Activated CD8-positive, alpha-beta T cell treated with anti-CD3 and anti-CD28 coated beads, Interleukin-2, amount 10 ng/mL, durations not matched to agents 7 days and 5 days (primary cell): ENCODE measurements at regions not wholly inside any gene's neighbourhood (a gene's known extent, or its start where the extent isn't known, plus 50 kb on each side); places are given as distances from the start of the nearest gene placed in this dataset.

ENCODE experiments used
- ATAC-seq: fragments of 150-1000 bp; cut with Tn5 transposase; one replicate; pipeline ENCODE4 v1.10.0; 2021; ENCODE audit warnings: moderate library complexity
- CTCF ChIA-PET: fragments of 350-600 bp; sonication (Branson Sonifier 250); formaldehyde crosslinking; loops from one replicate; lab custom pipeline; 2021; ENCODE audit warnings: antibody characterized with exemption; lab: Charles Lee
- POLR2A ChIA-PET: fragments of 350-600 bp; sonication (Branson Sonifier 250); formaldehyde crosslinking; loops from one replicate; lab custom pipeline; 2021; ENCODE audit warnings: antibody characterized with exemption; lab: Charles Lee
- DNase-seq: peaks from one replicate; pipeline ENCODE4 v3.0.0-alpha.2; 2020
- H3K27ac Mint-ChIP-seq: one replicate; pipeline ENCODE4 v1.8.0; 2021; ENCODE audit warnings: mild to moderate bottlenecking, mixed read lengths
- H3K27me3 Mint-ChIP-seq: one replicate; pipeline ENCODE4 v1.8.0; 2021; ENCODE audit warnings: low read depth, mixed read lengths
- H3K36me3 Mint-ChIP-seq: one replicate; pipeline ENCODE4 v1.8.0; 2021; ENCODE audit warnings: low read depth, mixed read lengths
- H3K4me1 Mint-ChIP-seq: one replicate; pipeline ENCODE4 v1.8.0; 2021; ENCODE audit warnings: low read depth, mixed read lengths
- H3K4me3 Mint-ChIP-seq: one replicate; pipeline ENCODE4 v1.8.0; 2021; ENCODE audit warnings: mild to moderate bottlenecking, mixed read lengths
- H3K9me3 Mint-ChIP-seq: one replicate; pipeline ENCODE4 v1.8.0; 2022; ENCODE audit warnings: mixed read lengths; ENCODE audit not compliant: insufficient read depth

GRCh38 chr11:23564370-23564769 is 704.1 kb upstream of the CCDC179 start:
- peaks cover 5% of the 10 kb centered on the region for H3K9me3 Mint-ChIP-seq
- H3K27me3 Mint-ChIP-seq = no peaks in the 10 kb centered on the region
- CTCF ChIA-PET = no interaction called here
- no peak overlapping the region for H3K27ac Mint-ChIP-seq
- no peak overlapping the region for H3K4me3 Mint-ChIP-seq
- no peak for ATAC-seq
- H3K36me3 Mint-ChIP-seq = no peaks in the 10 kb centered on the region
- DNase-seq = no peak
- H3K4me1 Mint-ChIP-seq = no peaks in the 10 kb centered on the region
- POLR2A ChIA-PET = no interaction called here

DNA sequence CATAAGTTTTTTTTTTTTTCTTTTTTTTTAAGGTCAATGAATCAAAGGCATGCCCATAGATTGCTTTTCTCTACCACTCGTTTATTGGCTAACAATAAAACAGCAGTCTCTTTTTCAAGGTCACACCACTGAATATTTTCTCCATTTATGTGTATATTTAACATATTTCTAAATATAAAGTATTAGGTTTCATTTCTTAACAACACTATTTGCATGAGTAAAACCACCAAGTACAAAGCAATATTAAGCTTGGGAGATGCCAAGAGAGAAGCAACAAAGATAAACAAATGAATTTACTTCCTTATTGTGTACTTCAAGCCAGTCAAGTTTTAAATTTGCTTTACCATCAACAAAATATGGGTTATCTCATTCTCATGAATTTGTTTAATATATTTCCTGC is 708.9 kb upstream of the CCDC179 start:
- no peak for DNase-seq
- no peak overlapping the region for H3K27ac Mint-ChIP-seq
- no peaks in the 10 kb centered on the region for H3K27me3 Mint-ChIP-seq
- peaks cover 5% of the 10 kb centered on the region for H3K9me3 Mint-ChIP-seq
- ChIA-PET CTCF (no interaction called here), POLR2A (no interaction called here)
- H3K36me3 Mint-ChIP-seq = no peaks in the 10 kb centered on the region
- ATAC-seq = no peak
- H3K4me1 Mint-ChIP-seq = no peaks in the 10 kb centered on the region
- H3K4me3 Mint-ChIP-seq = no peak overlapping the region

- CTCF ChIA-PET = no interaction called here
- POLR2A ChIA-PET = no interaction called here
- H3K27me3 Mint-ChIP-seq = no peaks in the 10 kb centered on the region
- peaks cover 5% of the 10 kb centered on the region for H3K9me3 Mint-ChIP-seq
- H3K27ac Mint-ChIP-seq = no peak overlapping the region
- H3K4me3 Mint-ChIP-seq = no peak overlapping the region
- no peaks in the 10 kb centered on the region for H3K36me3 Mint-ChIP-seq
- no peaks in the 10 kb centered on the region for H3K4me1 Mint-ChIP-seq
- DNase-seq (no peak), ATAC-seq (no peak)
Measured at GRCh38 chr11:23569547-23569946, 709.3 kb upstream of the CCDC179 start.

DNA sequence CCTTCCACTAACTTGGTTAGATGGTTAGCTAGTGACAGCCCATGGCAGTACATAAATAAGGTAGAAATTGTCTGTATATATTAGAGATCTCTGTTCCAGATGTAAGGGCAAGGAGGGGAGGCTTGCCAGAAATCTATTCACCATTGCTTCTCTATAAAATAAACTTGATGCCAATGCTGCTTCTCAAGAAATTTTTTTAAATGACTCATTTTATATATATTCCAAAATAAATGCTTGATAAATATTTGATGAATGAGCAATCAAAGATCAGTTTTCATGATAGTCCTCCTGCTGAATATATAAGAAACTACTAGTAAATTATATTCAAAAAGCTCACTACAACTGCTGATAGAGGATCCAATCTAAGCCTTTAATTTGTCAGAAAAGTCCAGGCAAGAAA is 710.6 kb upstream of the CCDC179 start:
- no peaks in the 10 kb centered on the region for H3K27me3 Mint-ChIP-seq
- no peak overlapping the region for H3K4me3 Mint-ChIP-seq
- DNase-seq = no peak
- no peak overlapping the region for H3K27ac Mint-ChIP-seq
- H3K36me3 Mint-ChIP-seq = no peaks in the 10 kb centered on the region
- ATAC-seq = no peak
- peaks cover 5% of the 10 kb centered on the region for H3K9me3 Mint-ChIP-seq
- H3K4me1 Mint-ChIP-seq = no peaks in the 10 kb centered on the region
- CTCF ChIA-PET = no interaction called here
- POLR2A ChIA-PET = no interaction called here

DNA sequence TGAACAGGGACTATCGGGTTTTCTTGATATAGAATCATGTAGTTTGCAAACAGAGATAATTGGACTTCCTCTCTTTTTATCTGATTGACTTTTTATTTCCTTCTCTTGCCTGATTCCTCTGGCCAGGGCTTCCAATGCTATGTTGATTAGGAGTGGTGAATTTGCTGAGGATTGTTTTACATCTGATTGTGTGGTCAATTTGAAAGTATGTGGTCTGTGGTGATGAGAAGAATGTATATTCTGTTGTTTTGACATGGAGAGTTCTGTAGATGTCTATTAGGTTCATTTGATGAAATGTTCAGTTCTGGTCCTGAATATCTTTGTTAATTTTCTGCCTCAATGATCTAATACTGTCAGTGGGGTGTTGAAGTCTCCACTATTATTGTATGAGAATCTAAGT is 713.2 kb upstream of the CCDC179 start:
- CTCF ChIA-PET = no interaction called here
- H3K36me3 Mint-ChIP-seq = no peaks in the 10 kb centered on the region
- H3K9me3 Mint-ChIP-seq = peaks cover 5% of the 10 kb centered on the region
- H3K4me3 Mint-ChIP-seq = no peak overlapping the region
- no peak for DNase-seq
- POLR2A ChIA-PET = no interaction called here
- H3K27ac Mint-ChIP-seq = no peak overlapping the region
- ATAC-seq = no peak
- no peaks in the 10 kb centered on the region for H3K4me1 Mint-ChIP-seq
- no peaks in the 10 kb centered on the region for H3K27me3 Mint-ChIP-seq

GRCh38 chr11:23574149-23574548 is 713.9 kb upstream of the CCDC179 start:
- ATAC-seq = no peak
- POLR2A ChIA-PET = no interaction called here
- no peaks in the 10 kb centered on the region for H3K36me3 Mint-ChIP-seq
- no peak for DNase-seq
- H3K27me3 Mint-ChIP-seq = no peaks in the 10 kb centered on the region
- H3K9me3 Mint-ChIP-seq = peaks cover 5% of the 10 kb centered on the region
- H3K27ac Mint-ChIP-seq = no peak overlapping the region
- no peaks in the 10 kb centered on the region for H3K4me1 Mint-ChIP-seq
- CTCF ChIA-PET = no interaction called here
- no peak overlapping the region for H3K4me3 Mint-ChIP-seq

DNA sequence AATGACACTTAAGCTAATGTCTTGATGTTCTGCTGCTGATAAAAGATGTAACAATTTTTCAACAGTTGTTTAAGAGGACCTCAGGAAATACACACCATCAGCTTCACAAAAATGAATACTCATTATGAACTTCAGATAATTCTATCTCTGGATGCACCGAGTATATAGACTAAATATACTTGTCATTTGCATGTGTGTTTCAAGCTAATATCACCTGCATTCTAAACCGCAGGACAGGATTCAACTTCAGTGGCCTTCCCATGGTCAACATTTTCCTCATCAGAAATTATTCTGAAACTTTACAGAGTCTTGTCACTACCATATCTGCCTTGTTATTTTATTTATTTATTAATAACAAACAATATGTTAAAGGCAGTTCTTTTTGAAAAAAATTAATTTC is 717.0 kb upstream of the CCDC179 start:
- DNase-seq = no peak
- Mint-ChIP-seq H3K27me3 (no peaks in the 10 kb centered on the region), H3K4me1 (no peaks in the 10 kb centered on the region), H3K36me3 (no peaks in the 10 kb centered on the region), H3K9me3 (no peaks in the 10 kb centered on the region), H3K27ac (no peak overlapping the region), H3K4me3 (no peak overlapping the region)
- ChIA-PET CTCF (no interaction called here), POLR2A (no interaction called here)
- ATAC-seq = no peak

DNA sequence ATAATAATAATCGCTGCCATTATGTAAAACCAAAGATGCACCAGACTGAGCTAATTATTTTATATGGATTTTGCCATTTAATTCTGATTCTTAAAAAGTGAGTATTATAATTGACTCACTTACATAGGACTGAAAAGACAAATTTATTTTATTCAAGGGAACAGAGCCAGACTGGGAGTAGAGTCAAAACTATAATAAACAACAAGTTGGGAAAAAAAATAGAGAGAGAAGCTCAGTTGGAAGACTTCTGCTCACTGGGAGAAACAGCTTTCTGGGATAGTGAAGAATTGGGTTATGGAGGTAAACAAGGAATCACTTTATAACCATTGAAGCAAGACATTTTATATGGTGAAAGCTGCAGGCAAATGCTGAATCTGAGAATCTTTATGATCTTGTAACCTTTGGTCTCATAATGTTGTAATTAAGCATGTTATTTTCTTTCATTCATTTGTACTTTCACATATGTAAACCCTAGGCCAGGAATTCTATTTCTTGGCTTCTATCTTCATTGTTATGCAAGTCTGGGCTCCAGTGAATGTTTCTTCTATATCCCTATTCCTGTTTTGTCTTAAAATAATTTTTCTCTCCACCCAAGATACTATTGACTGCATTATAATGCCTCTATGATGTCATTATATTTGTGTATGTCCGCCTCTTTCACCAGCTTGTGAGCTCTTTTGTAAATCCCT is 725.3 kb upstream of the CCDC179 start:
- Mint-ChIP-seq H3K4me1 (no peaks in the 10 kb centered on the region), H3K4me3 (no peak overlapping the region), H3K9me3 (no peaks in the 10 kb centered on the region), H3K27ac (no peak overlapping the region), H3K36me3 (no peaks in the 10 kb centered on the region), H3K27me3 (no peaks in the 10 kb centered on the region)
- ATAC-seq = no peak
- DNase-seq = no peak
- CTCF ChIA-PET = no interaction called here
- POLR2A ChIA-PET = no interaction called here

GRCh38 chr11:23586173-23586572 is 725.9 kb upstream of the CCDC179 start:
- Mint-ChIP-seq H3K9me3 (no peaks in the 10 kb centered on the region), H3K27ac (no peak overlapping the region), H3K27me3 (no peaks in the 10 kb centered on the region), H3K4me1 (no peaks in the 10 kb centered on the region), H3K36me3 (no peaks in the 10 kb centered on the region), H3K4me3 (no peak overlapping the region)
- POLR2A ChIA-PET = no interaction called here
- CTCF ChIA-PET = no interaction called here
- ATAC-seq (no peak), DNase-seq (no peak)

GRCh38 chr11:23590596-23591308 is 730.5 kb upstream of the CCDC179 start:
- DNase-seq (no peak), ATAC-seq (no peak)
- H3K27ac Mint-ChIP-seq = no peak overlapping the region
- H3K27me3 Mint-ChIP-seq = no peaks in the 10 kb centered on the region
- ChIA-PET POLR2A (no interaction called here), CTCF (no interaction called here)
- H3K9me3 Mint-ChIP-seq = no peaks in the 10 kb centered on the region
- no peaks in the 10 kb centered on the region for H3K4me1 Mint-ChIP-seq
- H3K36me3 Mint-ChIP-seq = no peaks in the 10 kb centered on the region
- H3K4me3 Mint-ChIP-seq = no peak overlapping the region

DNA sequence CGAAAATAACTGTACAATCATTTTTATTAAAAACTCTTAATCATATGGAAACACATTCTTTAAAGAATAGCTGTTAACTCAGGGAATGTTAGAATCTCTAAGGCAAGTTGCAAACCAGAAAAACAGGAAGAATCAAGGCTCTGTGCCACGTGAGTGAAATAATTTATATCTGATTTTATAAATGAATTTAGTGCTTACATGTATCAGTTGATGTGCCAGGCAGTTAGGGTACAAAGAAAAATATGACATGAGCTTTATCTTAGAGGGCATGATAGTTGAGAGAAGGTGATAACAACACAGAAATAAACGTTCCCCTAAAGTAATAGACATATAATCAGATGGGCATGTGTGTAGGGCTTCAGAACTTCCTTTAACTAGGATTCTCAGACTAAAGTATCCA is 734.5 kb upstream of the CCDC179 start:
- CTCF ChIA-PET = no interaction called here

GRCh38 chr11:23604966-23605365 is 744.7 kb upstream of the CCDC179 start:
- Mint-ChIP-seq H3K36me3 (no peaks in the 10 kb centered on the region), H3K27me3 (no peaks in the 10 kb centered on the region), H3K9me3 (peaks cover 12% of the 10 kb centered on the region), H3K4me1 (no peaks in the 10 kb centered on the region), H3K27ac (no peak overlapping the region), H3K4me3 (no peak overlapping the region)
- DNase-seq (no peak), ATAC-seq (no peak)
- ChIA-PET CTCF (no interaction called here), POLR2A (no interaction called here)

More for the DNA sequence above, 734.5 kb upstream of the CCDC179 start:
- Mint-ChIP-seq H3K4me3 (no peak overlapping the region), H3K27me3 (no peaks in the 10 kb centered on the region), H3K4me1 (no peaks in the 10 kb centered on the region), H3K9me3 (no peaks in the 10 kb centered on the region), H3K27ac (no peak overlapping the region), H3K36me3 (no peaks in the 10 kb centered on the region)
- ATAC-seq (no peak), DNase-seq (no peak)
- POLR2A ChIA-PET = no interaction called here
